T-helper 2 cell (primary cell): ENCODE measurements at regions not wholly inside any gene's neighbourhood (a gene's known extent, or its start where the extent isn't known, plus 50 kb on each side); places are given as distances from the start of the nearest gene placed in this dataset.
"Not testable (repeated sequence)": the region's sequence is repeated elsewhere in the genome, so short reads cannot be mapped to it uniquely, and the experiment has no call there.

Experiments used
- DNase-seq, 5 experiments: peaks; one replicate each; pipeline versions ENCODE4 v3.0.0 to v3.0.0-alpha.2; 2012 to 2022

DNA sequence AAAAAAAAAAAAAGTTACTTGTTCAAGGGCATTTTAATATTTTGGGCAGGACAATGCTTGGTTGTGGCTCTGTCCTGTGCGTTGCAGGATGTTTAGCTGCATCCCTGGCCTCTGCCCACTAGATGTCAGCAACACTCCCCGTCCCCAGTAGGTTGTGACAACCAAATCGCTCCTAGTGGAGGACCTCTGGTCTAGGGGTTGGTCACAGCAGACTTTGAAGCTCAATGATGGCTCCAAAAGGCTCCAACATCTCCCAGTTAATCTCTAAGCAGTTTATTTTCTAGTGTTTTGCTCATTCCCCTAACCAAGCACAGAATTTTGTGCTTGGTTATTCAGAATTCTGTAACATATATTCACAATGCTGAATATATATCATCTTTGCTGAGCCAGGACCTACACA, 67.0 kb downstream of the CHRNA1 start:
- DNase-seq, result peak in 4 of 5 experiments; percentile 34 to 76 (median 41)

DNA sequence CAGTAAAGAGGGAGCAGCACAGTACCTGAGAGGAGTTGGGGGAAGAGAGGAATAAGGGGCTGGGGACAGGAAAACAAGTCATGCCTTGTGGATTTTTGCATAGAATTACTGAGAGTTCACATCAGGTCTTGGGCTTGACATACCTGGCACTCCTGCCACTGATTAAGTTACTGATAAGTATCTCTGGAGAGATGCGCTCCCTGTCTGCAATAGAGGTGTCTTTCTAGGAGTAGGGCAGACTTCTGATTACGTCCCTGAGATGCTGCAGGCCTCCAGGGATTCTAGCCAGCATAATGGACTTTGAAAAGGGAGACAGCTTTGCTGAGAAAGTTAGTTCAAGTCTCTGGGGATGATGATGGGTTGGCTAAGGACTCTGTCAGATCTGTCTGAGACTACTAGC, 69.4 kb downstream of the CHRNA1 start:
- no peak for DNase-seq

DNA sequence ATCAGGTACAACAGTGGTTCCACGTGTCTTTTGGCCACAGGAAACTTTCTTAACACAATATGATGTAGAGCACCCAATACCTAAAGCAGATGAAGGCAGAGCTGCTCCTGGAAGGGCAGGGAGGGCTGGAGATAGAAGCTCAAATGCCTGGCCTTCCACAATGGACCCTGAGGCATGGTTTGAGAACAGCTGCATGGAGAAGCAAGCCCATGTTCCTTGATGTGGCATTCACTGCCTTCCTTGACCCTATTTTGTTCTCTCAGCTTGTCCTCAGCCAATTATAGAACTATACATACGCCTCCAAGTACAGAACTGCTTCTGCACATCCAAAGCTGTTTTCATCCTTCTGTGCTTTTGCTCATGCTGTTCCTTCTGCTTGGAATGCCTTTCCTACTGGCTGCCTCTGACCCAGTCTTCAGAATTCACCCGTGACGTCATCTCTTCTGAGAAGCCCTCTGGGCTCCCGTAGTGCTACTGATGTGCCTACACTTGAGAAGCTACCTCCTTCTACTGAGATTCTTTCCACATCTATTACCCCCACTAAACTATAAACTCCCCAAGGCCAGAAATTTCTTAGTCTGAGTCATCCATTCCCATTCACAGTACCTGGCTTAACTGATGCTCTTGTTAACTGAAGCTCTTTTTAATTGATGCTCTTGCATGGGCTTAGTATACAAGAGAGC, 69.9 kb downstream of the CHRNA1 start:
- no peak for DNase-seq

DNA sequence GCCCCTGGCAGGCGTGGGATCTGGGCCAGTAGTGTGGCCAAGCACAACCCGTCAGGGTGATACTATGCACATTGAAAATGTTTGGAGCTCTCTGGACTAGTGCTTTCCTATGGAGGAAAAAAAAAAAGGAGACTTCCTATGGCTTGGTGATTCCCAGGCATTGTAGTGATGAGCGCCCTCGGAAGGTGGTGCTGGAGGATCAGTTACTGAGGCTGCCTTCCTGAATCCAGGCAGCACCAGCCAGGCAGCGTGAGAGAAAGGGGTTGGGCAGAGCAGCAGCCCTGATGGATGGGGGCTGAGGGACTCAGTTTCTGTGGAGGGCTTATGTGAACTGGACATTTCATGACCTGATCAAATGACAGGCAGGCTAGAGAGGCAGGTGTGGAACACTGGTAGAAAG, 70.9 kb downstream of the CHRNA1 start:
- DNase-seq, result no peak

DNA sequence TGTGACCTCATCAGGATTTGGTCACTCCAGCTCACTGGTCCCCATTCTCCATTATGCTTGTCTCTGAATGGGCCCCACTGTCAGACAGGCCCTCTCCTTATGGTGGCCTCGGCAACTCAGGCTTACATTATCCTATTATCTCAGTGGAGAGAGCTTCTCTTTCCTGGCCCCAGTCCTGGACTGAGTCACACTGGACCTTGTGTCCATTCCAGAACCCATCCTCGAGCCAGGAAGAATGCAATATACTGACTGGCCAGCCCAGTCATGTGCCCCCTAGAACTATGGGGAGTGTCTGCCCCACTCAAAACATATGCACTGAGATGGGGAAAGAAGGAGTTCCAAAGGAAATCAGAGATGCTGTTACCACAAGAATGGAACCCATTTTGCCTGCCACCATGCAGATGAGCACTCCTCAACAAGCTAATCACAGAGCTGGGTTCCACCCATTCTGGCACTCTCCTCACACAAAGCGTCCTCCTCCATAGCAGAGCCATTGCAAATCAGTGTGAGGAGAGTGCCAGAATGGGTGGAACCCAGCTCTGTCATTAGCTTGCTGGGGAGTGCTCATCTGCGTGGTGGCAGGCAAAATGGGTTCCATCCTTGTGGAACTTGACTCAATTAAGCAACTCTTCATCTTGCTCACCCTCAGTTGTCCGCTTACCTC, 71.9 kb downstream of the CHRNA1 start:
- DNase-seq, result no peak

DNA sequence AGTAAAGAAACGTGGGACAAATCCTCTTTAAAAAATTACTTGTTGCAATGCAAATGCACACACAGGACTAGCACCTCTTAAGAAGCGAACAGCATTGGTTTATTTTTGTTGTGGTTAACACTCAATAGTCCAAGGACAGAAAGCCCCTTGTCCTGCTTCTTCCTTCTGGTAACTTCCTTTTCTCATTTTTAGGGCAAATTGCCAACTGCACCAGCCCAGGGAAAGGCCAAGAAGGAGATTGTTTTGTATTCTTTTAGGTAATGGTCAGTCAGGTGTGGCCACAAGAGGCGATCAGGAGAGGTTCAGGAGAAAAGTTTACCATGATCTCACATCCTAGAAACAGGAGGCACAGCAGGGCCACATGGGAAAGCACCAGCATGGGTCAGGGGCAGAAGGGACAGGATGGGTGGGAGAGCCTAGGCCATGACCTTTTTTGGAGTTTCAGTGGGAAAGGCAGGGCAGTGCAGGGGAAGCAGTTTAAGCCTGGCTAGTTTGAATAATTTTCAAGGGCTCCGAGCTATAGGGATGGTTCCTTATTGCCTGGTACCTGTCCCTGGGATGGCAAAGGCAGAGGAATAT, 73.0 kb downstream of the CHRNA1 start:
- no peak for DNase-seq

DNA sequence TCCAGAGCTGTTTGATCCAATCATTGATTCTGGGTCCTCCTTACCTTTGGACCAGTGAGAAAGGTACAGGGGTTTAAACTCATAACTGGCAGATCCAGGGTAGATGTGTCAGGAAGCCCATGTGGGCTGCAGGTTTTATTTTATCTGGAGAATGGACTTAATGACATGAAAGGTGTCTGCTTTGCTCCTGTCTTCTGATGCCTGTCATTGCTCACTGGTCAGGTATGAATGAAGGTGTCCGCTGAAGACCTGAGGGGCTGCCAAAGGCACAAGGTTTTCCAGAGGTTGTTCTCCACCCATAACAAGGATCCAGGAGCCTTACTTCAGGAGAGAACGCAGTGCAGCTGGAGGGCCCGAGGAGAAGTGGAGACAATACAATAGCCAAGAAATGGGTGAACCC, 74.2 kb downstream of the CHRNA1 start:
- DNase-seq, result no peak

DNA sequence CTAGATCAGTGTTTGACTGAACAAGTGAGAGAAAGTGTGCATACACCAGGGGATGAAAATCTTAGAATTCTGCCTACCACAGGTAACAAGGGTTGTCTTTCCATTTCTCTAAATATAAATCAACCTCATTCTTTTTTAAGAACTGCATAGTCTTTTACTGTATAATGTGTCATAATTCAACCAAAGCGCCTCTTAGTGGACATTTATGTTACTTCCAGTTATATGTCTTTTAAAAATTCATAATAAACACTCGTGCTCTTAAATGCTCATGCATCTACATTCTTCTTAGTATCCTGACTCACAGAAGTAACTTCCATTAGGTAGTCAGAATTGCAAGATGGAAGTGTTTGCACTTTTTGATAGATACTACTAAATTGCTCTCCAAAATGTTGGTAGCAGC, 76.2 kb downstream of the CHRNA1 start:
- peak in 1 of 5 experiments; percentile 64 for DNase-seq

DNA sequence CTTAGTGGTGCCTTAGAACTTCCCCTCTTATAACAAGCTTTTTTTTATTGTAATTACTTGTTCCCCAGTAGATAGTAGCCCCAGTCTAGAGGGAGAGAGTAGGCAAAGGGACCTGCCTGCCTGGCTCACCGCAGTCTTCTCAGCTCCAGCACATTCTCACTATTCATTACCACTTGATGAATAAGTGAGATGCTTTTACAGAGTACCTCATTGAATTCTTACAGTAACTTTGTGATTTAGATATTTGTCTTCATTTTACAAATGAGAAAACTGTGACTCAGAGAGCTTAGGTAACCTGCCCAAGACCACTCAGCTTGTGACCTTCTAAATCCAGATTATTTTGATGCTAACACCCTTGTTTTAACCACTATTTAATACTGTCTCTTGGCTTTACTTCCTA, 77.8 kb downstream of the CHRNA1 start:
- no peak for DNase-seq

DNA sequence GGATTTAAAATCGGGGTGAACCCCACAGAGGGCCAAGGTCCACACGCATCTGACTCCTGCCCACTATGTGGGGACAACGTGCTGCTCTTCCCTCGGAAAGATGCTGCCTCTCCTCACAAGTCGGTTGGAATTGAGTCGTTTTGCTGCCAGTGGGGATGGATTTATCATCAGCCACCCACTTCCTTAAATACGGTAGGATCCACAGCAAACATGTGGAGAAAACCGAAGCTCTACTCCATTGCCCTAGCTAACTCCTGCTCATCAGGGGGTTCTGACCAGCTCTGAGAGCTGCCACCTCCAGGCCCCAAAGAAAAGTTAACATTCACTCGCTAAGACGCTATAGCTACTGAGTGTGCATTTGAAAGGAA, 80.9 kb downstream of the CHRNA1 start:
- DNase-seq, result peak in 1 of 5 experiments; percentile 51

DNA sequence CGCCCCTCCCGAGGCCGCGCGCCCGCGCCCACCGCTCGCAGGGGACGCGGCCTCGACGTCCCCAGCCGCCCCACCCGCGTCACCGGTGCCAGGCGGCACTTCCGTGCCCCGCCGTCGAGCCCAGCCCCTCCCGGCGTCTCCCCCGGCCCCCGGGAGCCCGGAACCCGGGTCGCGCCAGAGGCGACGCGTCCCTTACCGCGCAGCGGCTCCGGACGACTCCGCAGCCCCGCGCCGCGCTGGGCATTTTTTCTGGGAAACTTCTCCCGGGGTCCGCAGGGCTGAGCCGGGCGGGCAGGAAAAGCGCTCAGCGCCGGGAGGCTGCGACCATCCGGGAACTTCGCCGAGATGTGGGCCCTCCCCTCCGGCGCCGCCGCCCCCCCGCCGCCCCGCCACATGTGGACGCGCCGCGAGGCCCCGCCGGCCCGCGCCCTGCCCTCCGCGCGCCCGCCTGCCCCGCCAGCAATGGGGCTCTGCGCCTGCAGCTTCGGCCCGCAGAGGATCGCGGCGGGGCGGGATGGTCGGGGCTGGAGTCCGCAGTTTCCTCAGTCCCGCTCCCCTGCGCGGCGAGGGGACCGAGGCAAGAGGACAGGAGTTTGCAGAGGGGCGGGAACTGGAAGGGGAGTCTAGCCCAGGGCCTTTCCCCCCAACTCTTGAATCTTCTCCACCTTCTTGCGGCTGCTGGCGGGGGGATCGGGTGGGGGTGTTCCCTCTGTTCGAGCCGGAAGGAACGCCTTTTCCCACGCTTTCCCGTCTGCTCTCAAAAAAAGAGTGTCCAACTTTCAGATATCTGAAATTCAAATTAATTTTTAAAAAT, 81.5 kb downstream of the CHRNA1 start:
- peak; percentile 36 to 74 (median 53) for DNase-seq

DNA sequence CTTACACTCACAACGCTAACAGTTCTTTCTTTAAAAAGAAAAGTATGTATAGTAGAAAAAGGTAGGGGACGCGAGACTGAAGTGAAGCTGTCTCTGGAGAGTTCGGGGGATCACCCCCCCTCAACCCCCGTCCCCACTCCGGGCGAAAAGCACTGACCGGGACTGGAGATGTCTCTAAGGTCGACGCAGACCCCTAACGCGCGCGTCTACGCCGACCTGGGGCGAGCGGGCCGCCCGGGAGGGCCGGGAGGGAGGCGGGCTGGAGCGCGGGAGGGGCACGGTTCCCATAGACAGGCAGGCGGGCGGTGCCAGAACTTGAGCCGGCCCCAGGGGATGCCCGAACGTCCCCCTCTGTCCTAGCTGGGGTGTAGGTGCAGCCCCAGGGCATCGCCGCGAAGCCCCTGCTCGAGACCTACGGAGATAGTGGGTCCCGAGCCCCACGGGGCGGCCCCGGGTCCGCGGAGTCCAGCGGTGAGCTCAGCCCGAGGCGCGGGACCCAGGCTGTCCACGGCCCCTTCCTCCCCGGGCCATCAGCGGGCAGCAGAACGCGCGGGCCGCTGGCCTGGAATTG, 82.2 kb downstream of the CHRNA1 start:
- DNase-seq, result peak; percentile 15 to 40 (median 25)

DNA sequence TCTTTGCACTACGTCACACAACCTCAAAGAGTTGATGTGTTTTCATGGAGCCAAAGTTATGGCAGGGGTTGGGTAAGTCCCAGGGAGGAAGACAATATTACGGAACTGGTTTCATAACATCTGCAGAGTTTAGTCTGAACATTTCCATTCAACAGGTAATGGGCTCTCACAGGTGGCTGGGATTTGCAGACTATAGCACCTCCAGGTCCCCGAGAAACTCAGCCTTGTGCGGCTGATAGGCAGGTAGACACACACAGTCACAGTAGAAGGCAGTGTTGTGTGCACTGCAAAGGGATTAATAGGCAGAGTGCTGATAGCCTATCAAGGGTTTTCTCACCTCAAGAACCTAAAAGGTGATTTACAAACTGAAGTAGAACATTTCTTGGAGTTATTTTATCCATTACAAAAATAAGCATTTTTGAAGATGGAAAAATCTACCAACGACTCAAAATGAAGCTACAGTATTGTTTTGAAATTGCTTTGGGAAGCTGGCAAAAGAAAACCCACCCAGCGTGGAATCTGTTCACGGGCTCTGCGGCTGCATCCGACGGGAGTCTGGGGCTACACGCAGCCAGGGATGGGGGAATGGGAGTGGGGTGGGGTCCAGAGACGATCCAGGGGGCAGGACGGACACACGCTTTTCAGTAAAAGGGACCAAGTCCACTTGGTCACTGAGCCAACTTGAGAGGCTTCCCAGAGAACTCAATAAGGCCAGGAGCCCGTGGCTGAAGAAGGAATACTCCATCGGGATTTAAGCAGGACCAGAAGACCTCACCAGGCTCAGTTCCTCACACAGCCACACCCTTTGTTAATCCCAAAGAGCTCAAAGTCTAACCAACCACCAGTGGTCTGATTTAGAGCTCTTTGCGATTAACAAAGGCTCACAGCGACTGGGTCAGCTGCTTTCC, 82.9 kb downstream of the CHRNA1 start:
- no peak for DNase-seq

DNA sequence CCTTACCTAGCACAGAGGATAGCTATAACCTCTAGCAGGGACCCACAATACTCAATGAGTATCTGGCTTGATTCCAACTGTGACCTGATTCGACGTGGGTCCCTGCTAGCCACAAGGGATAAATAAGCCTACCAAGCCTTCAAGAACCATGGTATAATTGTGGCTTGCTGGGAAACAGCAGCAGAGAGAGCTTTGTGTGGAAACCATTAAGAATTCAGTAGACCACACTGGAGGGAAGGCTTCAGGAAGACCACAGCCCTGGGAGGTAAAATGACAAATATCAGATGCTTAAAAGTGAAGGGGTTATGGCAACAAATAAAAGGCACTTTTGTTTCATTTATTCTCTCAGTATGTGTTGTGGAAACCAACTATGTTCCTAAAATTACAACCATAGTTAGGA, 82.6 kb upstream of the WIPF1 start:
- DNase-seq, result no peak

DNA sequence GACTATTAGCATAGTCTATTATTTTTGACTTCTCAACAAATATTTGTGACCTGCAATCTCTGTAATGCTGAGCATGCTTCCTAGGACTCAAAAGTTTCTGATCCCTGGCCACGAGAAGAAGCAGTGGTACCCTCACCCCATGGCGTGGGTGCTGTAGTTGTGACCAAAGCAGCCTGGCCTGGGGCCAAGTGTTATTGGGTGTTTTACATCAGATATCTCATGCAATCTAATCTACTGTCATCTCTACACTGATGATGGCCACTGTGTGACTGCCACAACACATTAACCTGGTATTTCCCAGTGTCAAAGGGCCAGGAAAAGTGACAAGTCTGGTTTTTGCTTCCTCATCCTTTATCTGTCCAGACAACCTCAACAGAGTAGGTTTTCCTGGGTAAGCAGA, 80.8 kb upstream of the WIPF1 start:
- DNase-seq, result peak in 1 of 5 experiments; percentile 19

DNA sequence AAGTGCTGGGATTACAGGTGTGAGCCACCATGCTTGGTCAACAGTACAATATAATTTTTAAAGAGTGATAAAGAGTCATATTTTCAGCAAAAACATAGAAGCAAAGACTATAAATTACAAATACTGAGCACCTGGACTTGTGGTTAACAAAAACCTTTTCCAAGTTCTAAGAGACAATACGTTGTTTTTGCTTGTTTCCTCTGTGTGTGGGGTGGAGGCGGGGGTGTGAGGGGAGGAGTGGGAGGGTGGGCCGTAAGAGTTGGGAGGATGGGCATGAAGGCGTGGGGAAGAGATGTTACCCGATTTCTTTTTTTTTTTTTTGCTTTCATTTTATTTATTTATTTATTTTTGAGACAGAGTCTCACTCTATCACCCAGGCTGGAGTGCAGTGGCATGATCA, 78.0 kb upstream of the WIPF1 start:
- peak in 2 of 5 experiments; percentile 19 to 33 for DNase-seq

DNA sequence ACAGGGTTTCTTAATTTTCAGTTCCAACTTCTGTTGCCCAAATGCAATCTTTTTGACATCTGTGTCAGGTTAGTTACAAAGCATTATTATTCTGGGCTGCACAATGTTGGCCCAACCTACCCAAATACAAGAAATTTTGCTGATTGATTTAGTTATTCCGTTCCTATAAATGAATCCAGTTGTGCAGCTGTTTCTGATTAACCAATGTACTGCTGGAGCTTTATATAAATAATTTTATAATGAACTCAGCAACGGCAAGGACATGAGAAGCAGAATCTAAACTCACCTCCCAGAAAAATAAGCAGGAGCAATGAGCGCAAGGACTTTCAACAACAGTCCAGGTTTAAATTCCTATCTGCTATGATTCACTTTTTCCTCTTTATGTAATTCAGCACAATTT, 76.3 kb upstream of the WIPF1 start:
- DNase-seq, result no peak

DNA sequence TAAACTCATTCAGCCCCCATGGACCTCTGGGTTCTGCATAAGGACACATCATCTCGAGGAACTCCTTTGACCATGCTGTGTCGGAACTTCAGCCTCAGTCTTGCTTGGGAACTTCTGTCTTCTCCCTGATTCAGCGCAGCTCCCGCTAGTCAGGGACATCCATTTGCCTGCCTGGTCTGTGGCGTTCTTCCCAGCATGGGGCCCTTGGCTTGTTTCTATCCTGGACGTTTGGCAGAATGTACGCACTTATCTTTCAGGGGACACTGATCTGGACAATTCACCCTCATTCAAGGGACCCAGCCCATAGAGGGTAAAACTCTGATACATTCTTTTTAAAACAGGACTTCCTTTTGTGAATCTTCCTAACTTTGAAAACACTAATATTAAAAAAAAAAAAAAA, 75.8 kb upstream of the WIPF1 start:
- DNase-seq, result no peak

DNA sequence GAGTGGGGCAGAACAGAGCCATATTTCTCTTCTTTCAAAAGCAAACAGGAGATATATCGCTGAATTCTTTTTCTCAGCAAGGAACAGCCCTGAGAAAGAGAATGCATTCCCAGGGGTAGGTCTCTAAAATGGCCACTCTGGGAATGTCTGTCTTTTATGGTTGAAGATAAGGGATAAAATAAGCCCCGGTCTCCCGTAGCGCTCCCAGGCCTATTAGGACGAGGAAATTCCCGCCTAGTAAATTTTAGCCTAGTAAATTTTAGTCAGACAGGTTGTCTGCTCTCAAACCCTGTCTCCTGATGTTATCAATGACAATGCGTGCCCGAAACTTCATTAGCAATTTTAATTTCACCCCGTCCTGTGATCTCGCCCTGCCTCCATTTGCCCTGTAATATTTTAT, 73.9 kb upstream of the WIPF1 start:
- DNase-seq, result not testable (repeated sequence)

DNA sequence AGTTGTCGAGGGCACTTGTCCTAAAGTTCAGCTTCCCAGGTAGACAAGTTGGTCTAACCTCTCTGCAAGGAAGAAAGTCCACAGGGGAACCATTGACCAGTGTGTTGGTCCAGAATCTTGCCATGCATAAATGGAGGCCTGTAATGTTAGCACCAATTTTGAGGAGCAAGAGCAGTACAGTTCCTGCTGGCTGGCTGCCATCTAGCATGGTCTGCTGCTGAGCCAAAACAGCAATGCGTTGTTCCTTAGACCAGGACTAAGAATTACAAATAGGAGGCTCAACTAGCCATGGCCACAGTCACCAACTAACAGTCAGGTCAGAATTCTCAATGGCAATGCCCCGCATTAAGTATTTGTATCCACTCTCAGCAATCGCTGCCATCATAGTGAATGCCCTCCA, 72.8 kb upstream of the WIPF1 start:
- DNase-seq, result no peak

DNA sequence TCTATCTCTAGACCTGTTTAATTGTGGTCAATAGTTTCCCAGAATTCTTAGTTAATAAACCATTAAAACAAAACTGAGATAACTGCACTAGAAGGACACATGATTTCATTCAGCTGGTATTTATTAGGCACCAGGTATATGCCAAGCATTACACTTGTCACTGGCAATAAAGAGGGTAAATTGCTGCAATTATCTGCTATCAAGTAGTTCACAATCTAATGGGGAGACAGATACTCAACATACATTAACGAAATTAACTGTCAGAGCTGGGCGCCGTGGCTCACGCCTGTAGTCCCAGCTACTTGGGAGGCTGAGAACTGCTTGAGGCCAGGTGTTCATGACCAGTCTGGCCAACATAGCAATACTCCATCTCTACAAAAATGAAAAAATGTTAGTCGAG, 71.7 kb upstream of the WIPF1 start:
- DNase-seq, result no peak

DNA sequence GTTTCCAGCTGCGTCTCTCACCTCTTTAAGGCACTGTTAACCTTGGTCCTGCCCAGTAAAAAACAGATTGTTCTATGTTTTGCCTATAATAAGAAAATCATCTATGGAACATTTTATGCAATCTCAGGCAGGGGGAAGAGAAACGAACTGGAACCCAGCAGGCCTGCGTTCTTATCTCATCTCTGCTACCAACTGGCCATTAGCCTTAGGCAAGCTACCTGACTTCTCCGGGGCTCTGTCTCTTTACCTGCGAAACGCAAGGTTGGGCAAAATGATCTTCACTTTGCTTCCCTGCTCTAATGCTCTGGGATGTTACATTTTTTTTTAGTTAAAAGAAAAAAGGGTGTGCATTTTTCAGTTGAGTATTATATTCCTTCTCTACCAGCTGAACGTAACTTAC, 70.5 kb upstream of the WIPF1 start:
- DNase-seq, result no peak
